B cell (primary cell): ENCODE measurements at regions not wholly inside any gene's neighbourhood (a gene's known extent, or its start where the extent isn't known, plus 50 kb on each side); places are given as distances from the start of the nearest gene placed in this dataset.
"Not testable (repeated sequence)": the region's sequence is repeated elsewhere in the genome, so short reads cannot be mapped to it uniquely, and the experiment has no call there.

Experiments used
- ATAC-seq: fragments of 200-7000 bp; cut with Tn5 transposase; one replicate; pipeline ENCODE4 v1.10.0; 2021; ENCODE audit warnings: low read depth, mild to moderate bottlenecking, moderate number of reproducible peaks, moderate library complexity
- CTCF ChIA-PET: fragments of 350-600 bp; sonication (Branson Sonifier 250); formaldehyde crosslinking; loops from one replicate; lab custom pipeline; 2021; ENCODE audit warnings: antibody characterized with exemption, inconsistent platforms; lab: Charles Lee
- POLR2A ChIA-PET: fragments of 350-600 bp; sonication (Branson Sonifier 250); formaldehyde crosslinking; loops from one replicate; lab custom pipeline; 2021; ENCODE audit warnings: antibody characterized with exemption; lab: Charles Lee
- DNase-seq: peaks from one replicate; pipeline ENCODE4 v3.0.0; 2013
- H2AFZ ChIP-seq: 2 replicates; pipeline ENCODE4 v1.6.1; 2012; ENCODE audit warnings: mild to moderate bottlenecking, low read depth, low read length; ENCODE audit not compliant: insufficient read depth, poor library complexity, severe bottlenecking
- H3K27ac ChIP-seq, 2 donors: 1 replicate in 1 of 2; 2 replicates in 1 of 2; pipeline ENCODE4 v1.5.1; 2012 to 2013; ENCODE audit warnings: low read length in 2 of 2, mild to moderate bottlenecking in 2 of 2, moderate library complexity in 1 of 2
- H3K27me3 ChIP-seq, 4 experiments: fragments of 200-600 bp in 1 of 4; sonication (generic) in 1 of 4; replicated peaks in 1 of 4; 1 replicate in 2 of 4; 2 replicates in 2 of 4; pipeline versions ENCODE4 v1.6.1 to v1.7.0; 2013 to 2016; ENCODE audit warnings: low read length in 3 of 4, mild to moderate bottlenecking in 2 of 4, mixed read lengths in 1 of 4, moderate library complexity in 1 of 4; ENCODE audit not compliant: insufficient read depth in 4 of 4, control insufficient read depth in 3 of 4; ENCODE audit errors: control extremely low read depth in 1 of 4
- H3K36me3 ChIP-seq, 2 experiments: replicated peaks in 1 of 2; 1 replicate in 1 of 2; 2 replicates in 1 of 2; pipeline versions ENCODE4 v1.6.1 to v1.7.1; 2013; ENCODE audit warnings: low read length in 1 of 2; ENCODE audit not compliant: insufficient read depth in 2 of 2, control insufficient read depth in 1 of 2; ENCODE audit errors: control extremely low read depth in 1 of 2, extremely low read depth in 1 of 2
- H3K4me1 ChIP-seq, 2 donors: fragments of 200-600 bp in 1 of 2; sonication (generic) in 1 of 2; 1 replicate in 1 of 2; 2 replicates in 1 of 2; pipeline versions ENCODE4 v1.5.1 to v1.6.1; 2013 to 2017; ENCODE audit warnings: low read length in 2 of 2; ENCODE audit not compliant: control insufficient read depth in 2 of 2, insufficient read depth in 2 of 2
- H3K4me2 ChIP-seq: replicated peaks from 2 replicates; pipeline ENCODE3; 2012; ENCODE audit warnings: mild to moderate bottlenecking, low read depth, low read length; ENCODE audit not compliant: poor library complexity, severe bottlenecking
- H3K4me3 ChIP-seq, 5 experiments: fragments of 200-600 bp in 1 of 5; sonication (generic) in 1 of 5; 1 replicate in 3 of 5; 2 replicates in 2 of 5; pipeline versions ENCODE4 v1.5.1 to v1.7.0; 2011 to 2016; ENCODE audit warnings: low read length in 4 of 5, mild to moderate bottlenecking in 4 of 5, low read depth in 2 of 5, control low read depth in 1 of 5, moderate library complexity in 1 of 5; ENCODE audit not compliant: insufficient read depth in 1 of 5; ENCODE audit errors: control extremely low read depth in 1 of 5, extremely low read depth in 1 of 5
- H3K79me2 ChIP-seq: fragments of 200-600 bp; sonication (generic); one replicate; pipeline ENCODE4 v1.6.0; 2016; ENCODE audit warnings: low read length; ENCODE audit not compliant: control insufficient read depth, insufficient read depth
- H3K9ac ChIP-seq: fragments of 200-600 bp; sonication (generic); 2 replicates; pipeline ENCODE4 v1.6.1; 2017; ENCODE audit warnings: mild to moderate bottlenecking, low read length, moderate library complexity
- H3K9me3 ChIP-seq, 3 donors: one replicate each; pipeline versions ENCODE4 v1.6.1 to v1.7.1; 2013; ENCODE audit warnings: low read length in 2 of 3; ENCODE audit not compliant: control insufficient read depth in 2 of 3, insufficient read depth in 1 of 3; ENCODE audit errors: control extremely low read depth in 1 of 3
- H4K20me1 ChIP-seq: 2 replicates; pipeline ENCODE4 v1.6.0; 2012; ENCODE audit warnings: mild to moderate bottlenecking, low read length; ENCODE audit not compliant: insufficient read depth, control insufficient read depth, poor library complexity, severe bottlenecking
- H3K27ac Mint-ChIP-seq: one replicate; pipeline ENCODE4 v1.8.0; 2021; ENCODE audit warnings: mixed read lengths
- H3K27me3 Mint-ChIP-seq: one replicate; pipeline ENCODE4 v1.8.0; 2021; ENCODE audit warnings: mixed read lengths
- H3K4me1 Mint-ChIP-seq: one replicate; pipeline ENCODE4 v1.8.0; 2021; ENCODE audit warnings: mixed read lengths
- H3K4me3 Mint-ChIP-seq: one replicate; pipeline ENCODE4 v1.8.0; 2021; ENCODE audit warnings: mixed read lengths
- H3K9me3 Mint-ChIP-seq: one replicate; pipeline ENCODE4 v1.8.0; 2022; ENCODE audit warnings: mixed read lengths; ENCODE audit not compliant: insufficient read depth
- CTCF ChIP-seq: fragments of 200-600 bp; IDR thresholded peaks from one replicate; pipeline ENCODE4 v1.8.0; 2022; ENCODE audit warnings: antibody characterized with exemption, mild to moderate bottlenecking
- EZH2 ChIP-seq: IDR thresholded peaks from 2 replicates; pipeline ENCODE4 v1.6.1; 2012; ENCODE audit warnings: borderline replicate concordance, low read depth, mild to moderate bottlenecking, moderate library complexity, low read length; ENCODE audit not compliant: insufficient read depth, poor library complexity, severe bottlenecking
- WGBS: methylation state at CpG from one replicate; pipeline ENCODE4 v1.1.5; 2013; ENCODE audit warnings: missing lambda C conversion rate; ENCODE audit not compliant: insufficient coverage; 5-methylcytosine and 5-hydroxymethylcytosine counted together
- intact Hi-C: fragments of 100-400 bp; cut with micrococcal nuclease; formaldehyde crosslinking; loops from one replicate; pipeline ENCODE4 v1.10.0; 2022

DNA sequence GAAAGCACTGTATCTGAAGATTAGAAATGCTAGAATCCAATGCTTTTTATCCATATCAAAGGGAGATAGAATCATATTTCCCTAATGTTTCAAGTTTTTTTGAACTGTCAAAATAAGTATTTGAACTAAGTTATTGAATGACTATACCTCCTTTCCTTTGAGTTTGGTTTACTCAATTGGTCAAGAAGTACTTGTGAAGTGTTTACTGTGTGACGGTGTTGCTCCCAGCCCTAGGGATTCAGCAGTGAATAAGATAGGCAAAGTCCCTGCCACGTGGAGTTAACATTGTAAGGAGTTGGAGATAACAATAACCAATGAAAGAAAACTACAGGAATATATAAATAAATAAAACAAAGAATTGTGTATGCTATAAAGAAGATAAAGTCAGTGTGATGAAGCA lies 535.9 kb downstream of the FRK start:
- DNase-seq (no peak), ATAC-seq (no peak)
- H3K4me3 ChIP-seq, result no peak overlapping the region
- intact Hi-C loops, result no loop called here
- H3K36me3 ChIP-seq, result no peaks in the 10 kb centered on the region
- no peak overlapping the region for H2AFZ ChIP-seq
- H4K20me1 ChIP-seq, result no peaks in the 10 kb centered on the region
- Mint-ChIP-seq H3K27ac (no peak overlapping the region), H3K9me3 (peaks cover 7% of the 10 kb centered on the region), H3K4me1 (no peaks in the 10 kb centered on the region), H3K27me3 (no peaks in the 10 kb centered on the region), H3K4me3 (no peak overlapping the region)
- H3K27me3 ChIP-seq, result no peaks in the 10 kb centered on the region
- WGBS, result no CpG with 5 or more reads among the region's 2 CpGs
- no peak overlapping the region for H3K4me2 ChIP-seq
- CTCF ChIA-PET, result no interaction called here
- no peak for TF ChIP-seq EZH2
- no peak for TF ChIP-seq CTCF
- no peaks in the 10 kb centered on the region for H3K79me2 ChIP-seq
- no peak overlapping the region for H3K27ac ChIP-seq
- no peak overlapping the region for H3K9ac ChIP-seq
- no peaks in the 10 kb centered on the region for H3K9me3 ChIP-seq
- POLR2A ChIA-PET, result no interaction called here
- H3K4me1 ChIP-seq, result no peaks in the 10 kb centered on the region

DNA sequence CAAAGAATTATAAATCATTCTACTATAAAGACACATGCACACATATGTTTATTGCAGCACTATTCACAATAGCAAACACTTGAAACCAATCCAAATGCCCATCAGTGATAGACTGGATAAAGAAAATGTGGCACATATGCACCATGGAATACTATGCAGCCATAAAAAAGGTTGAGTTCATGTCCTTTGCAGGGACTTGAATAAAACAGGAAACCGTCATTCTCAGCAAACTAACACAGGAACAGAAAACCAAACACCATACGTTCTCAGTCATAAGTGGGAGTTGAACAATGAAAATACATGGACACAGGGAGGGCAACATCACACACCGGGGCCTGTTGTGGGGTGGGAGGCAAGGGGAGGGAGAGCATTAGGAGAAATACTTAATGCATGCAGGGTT lies 538.9 kb downstream of the FRK start:
- H2AFZ ChIP-seq, H3K4me1 ChIP-seq, H3K27me3 Mint-ChIP-seq, H3K9me3 Mint-ChIP-seq, ATAC-seq, H3K27ac Mint-ChIP-seq, H3K4me1 Mint-ChIP-seq, H3K27me3 ChIP-seq, H3K4me3 ChIP-seq, H3K9ac ChIP-seq, DNase-seq, H3K9me3 ChIP-seq, CTCF ChIA-PET, H3K27ac ChIP-seq, POLR2A ChIA-PET, H3K4me2 ChIP-seq, H4K20me1 ChIP-seq, intact Hi-C loops, H3K36me3 ChIP-seq, H3K4me3 Mint-ChIP-seq, H3K79me2 ChIP-seq: not testable (repeated sequence)
- WGBS, result no CpG with 5 or more reads among the region's 3 CpGs
